H1 (cell line): ENCODE measurements at regions not wholly inside any gene's neighbourhood (a gene's known extent, or its start where the extent isn't known, plus 50 kb on each side); places are given as distances from the start of the nearest gene placed in this dataset.

Source experiments
- SIRT6 ChIP-seq: IDR thresholded peaks from one replicate; pipeline ENCODE4 v1.7.1; 2012; ENCODE audit warnings: low read length, inconsistent platforms
- TF ChIP-seq, protein P1 (sequence below): fragments of 300-600 bp; sonication (generic); IDR thresholded peaks from 2 replicates; pipeline ENCODE4 v1.7.1; 2012; ENCODE audit warnings: low read length, moderate library complexity, mild to moderate bottlenecking, inconsistent platforms; ENCODE audit not compliant: insufficient replicate concordance

DNA sequence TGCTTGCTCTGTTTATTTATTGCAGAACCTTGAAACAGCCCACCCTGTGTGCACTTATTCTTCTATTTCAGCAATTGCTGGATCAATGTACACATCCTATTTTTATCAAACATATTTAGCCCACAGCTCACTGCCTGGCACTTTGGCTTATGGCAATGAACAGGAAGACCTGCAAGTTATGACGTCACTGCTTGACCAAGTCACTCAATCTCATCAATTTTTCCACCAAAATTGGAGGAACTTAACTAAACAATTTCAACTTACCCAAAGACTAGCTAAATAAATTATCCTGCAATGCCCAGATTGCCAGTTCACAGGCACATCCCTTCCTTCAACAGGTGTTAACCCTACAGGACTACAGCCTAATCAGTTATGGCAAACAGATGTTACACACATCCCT lies 89.3 kb downstream of the FSCB start (continued):
- TF ChIP-seq, protein P1, sequence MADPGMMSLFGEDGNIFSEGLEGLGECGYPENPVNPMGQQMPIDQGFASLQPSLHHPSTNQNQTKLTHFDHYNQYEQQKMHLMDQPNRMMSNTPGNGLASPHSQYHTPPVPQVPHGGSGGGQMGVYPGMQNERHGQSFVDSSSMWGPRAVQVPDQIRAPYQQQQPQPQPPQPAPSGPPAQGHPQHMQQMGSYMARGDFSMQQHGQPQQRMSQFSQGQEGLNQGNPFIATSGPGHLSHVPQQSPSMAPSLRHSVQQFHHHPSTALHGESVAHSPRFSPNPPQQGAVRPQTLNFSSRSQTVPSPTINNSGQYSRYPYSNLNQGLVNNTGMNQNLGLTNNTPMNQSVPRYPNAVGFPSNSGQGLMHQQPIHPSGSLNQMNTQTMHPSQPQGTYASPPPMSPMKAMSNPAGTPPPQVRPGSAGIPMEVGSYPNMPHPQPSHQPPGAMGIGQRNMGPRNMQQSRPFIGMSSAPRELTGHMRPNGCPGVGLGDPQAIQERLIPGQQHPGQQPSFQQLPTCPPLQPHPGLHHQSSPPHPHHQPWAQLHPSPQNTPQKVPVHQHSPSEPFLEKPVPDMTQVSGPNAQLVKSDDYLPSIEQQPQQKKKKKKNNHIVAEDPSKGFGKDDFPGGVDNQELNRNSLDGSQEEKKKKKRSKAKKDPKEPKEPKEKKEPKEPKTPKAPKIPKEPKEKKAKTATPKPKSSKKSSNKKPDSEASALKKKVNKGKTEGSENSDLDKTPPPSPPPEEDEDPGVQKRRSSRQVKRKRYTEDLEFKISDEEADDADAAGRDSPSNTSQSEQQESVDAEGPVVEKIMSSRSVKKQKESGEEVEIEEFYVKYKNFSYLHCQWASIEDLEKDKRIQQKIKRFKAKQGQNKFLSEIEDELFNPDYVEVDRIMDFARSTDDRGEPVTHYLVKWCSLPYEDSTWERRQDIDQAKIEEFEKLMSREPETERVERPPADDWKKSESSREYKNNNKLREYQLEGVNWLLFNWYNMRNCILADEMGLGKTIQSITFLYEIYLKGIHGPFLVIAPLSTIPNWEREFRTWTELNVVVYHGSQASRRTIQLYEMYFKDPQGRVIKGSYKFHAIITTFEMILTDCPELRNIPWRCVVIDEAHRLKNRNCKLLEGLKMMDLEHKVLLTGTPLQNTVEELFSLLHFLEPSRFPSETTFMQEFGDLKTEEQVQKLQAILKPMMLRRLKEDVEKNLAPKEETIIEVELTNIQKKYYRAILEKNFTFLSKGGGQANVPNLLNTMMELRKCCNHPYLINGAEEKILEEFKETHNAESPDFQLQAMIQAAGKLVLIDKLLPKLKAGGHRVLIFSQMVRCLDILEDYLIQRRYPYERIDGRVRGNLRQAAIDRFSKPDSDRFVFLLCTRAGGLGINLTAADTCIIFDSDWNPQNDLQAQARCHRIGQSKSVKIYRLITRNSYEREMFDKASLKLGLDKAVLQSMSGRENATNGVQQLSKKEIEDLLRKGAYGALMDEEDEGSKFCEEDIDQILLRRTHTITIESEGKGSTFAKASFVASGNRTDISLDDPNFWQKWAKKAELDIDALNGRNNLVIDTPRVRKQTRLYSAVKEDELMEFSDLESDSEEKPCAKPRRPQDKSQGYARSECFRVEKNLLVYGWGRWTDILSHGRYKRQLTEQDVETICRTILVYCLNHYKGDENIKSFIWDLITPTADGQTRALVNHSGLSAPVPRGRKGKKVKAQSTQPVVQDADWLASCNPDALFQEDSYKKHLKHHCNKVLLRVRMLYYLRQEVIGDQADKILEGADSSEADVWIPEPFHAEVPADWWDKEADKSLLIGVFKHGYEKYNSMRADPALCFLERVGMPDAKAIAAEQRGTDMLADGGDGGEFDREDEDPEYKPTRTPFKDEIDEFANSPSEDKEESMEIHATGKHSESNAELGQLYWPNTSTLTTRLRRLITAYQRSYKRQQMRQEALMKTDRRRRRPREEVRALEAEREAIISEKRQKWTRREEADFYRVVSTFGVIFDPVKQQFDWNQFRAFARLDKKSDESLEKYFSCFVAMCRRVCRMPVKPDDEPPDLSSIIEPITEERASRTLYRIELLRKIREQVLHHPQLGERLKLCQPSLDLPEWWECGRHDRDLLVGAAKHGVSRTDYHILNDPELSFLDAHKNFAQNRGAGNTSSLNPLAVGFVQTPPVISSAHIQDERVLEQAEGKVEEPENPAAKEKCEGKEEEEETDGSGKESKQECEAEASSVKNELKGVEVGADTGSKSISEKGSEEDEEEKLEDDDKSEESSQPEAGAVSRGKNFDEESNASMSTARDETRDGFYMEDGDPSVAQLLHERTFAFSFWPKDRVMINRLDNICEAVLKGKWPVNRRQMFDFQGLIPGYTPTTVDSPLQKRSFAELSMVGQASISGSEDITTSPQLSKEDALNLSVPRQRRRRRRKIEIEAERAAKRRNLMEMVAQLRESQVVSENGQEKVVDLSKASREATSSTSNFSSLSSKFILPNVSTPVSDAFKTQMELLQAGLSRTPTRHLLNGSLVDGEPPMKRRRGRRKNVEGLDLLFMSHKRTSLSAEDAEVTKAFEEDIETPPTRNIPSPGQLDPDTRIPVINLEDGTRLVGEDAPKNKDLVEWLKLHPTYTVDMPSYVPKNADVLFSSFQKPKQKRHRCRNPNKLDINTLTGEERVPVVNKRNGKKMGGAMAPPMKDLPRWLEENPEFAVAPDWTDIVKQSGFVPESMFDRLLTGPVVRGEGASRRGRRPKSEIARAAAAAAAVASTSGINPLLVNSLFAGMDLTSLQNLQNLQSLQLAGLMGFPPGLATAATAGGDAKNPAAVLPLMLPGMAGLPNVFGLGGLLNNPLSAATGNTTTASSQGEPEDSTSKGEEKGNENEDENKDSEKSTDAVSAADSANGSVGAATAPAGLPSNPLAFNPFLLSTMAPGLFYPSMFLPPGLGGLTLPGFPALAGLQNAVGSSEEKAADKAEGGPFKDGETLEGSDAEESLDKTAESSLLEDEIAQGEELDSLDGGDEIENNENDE, result no peak
- no peak for TF ChIP-seq SIRT6
- TF ChIP-seq, all 59 proteins: peak for 0
